ENCODE measurements at regions not wholly inside any gene's neighbourhood (a gene's known extent, or its start where the extent isn't known, plus 50 kb on each side); places are given as distances from the start of the nearest gene placed in this dataset.

- TF ChIP-seq CTCF (IDR thresholded peaks at IDR 0.05), result no peak
- no peak for TF ChIP-seq POLR2A (IDR thresholded peaks at IDR 0.05)
- no peak for TF ChIP-seq POLR2AphosphoS5 (IDR thresholded peaks at IDR 0.05)
Measured at GRCh38 chr3:144029769-144030168, 58.1 kb downstream of the DIPK2A start.

All from breast epithelium (tissue), 3 donors.